Right lobe of liver (tissue), 6 donors: ENCODE measurements at regions not wholly inside any gene's neighbourhood (a gene's known extent, or its start where the extent isn't known, plus 50 kb on each side); places are given as distances from the start of the nearest gene placed in this dataset.

Source experiments
- ATAC-seq, 4 donors: fragments of 200-7000 bp; cut with Tn5 transposase; one replicate each; pipeline ENCODE4 v1.9.1; 2020; ENCODE audit warnings: mild to moderate bottlenecking in 4 of 4, moderate library complexity in 4 of 4
- DNase-seq, 3 donors: peaks; one replicate each; pipeline ENCODE4 v3.0.0-alpha.2; 2020
- H3K27ac ChIP-seq, 3 donors: fragments of 200-600 bp; one replicate each; pipeline ENCODE4 v1.8.0; 2022
- H3K27me3 ChIP-seq, 2 donors: fragments of 200-600 bp; one replicate each; pipeline ENCODE4 v1.8.0; 2022
- H3K36me3 ChIP-seq, 4 donors: fragments of 200-600 bp; sonication (generic) in 1 of 4; one replicate each; pipeline versions ENCODE4 v1.5.1 to v1.8.0; 2017 to 2022; ENCODE audit warnings: control low read depth in 1 of 4
- H3K4me1 ChIP-seq, 4 donors: fragments of 200-600 bp; sonication (generic) in 1 of 4; one replicate each; pipeline versions ENCODE4 v1.5.1 to v1.8.0; 2017 to 2022; ENCODE audit warnings: control low read depth in 1 of 4
- H3K4me3 ChIP-seq, 3 donors: fragments of 200-600 bp; one replicate each; pipeline ENCODE4 v1.8.0; 2022
- H3K9me3 ChIP-seq, 4 donors: fragments of 200-600 bp; sonication (generic) in 1 of 4; one replicate each; pipeline versions ENCODE4 v1.5.1 to v1.8.0; 2017 to 2022; ENCODE audit warnings: control low read depth in 1 of 4
- POLR2A ChIP-seq: fragments of 450-650 bp; IDR thresholded peaks from one replicate; pipeline ENCODE4 v1.6.1; 2017; ENCODE audit warnings: antibody characterized with exemption, mild to moderate bottlenecking
- WGBS: methylation state at CpG from one replicate; pipeline ENCODE4 v1.1.6; 2018; ENCODE audit warnings: low coverage, low lambda C conversion rate; ENCODE audit not compliant: insufficient coverage; ENCODE audit errors: missing lambda C conversion rate; 5-methylcytosine and 5-hydroxymethylcytosine counted together
- intact Hi-C, 2 donors: fragments of 100-400 bp; cut with DNase I; formaldehyde crosslinking; loops; one replicate each; pipeline versions ENCODE4 v1.11.2 to v1.14.1; 2022
- TF ChIP-seq, protein P1 (sequence below), 4 donors: fragments of 200-600 bp in 3 of 4; fragments of 450-650 bp in 1 of 4; IDR thresholded peaks; one replicate each; pipeline versions ENCODE4 v1.5.1 to v1.8.0; 2016 to 2022; ENCODE audit warnings: antibody characterized with exemption in 4 of 4, mild to moderate bottlenecking in 2 of 4
- donor health status: DM: no; HTN: yes; CAD: no.
- donor health status: DM: no; HTN: no; CAD: no.
- donor health status: DM: no; HTN: no; CAD: no.
- donor health status: DM: no; HTN: yes; CAD: no.
- donor health status: DM: no; HTN: yes; CAD: no.

DNA sequence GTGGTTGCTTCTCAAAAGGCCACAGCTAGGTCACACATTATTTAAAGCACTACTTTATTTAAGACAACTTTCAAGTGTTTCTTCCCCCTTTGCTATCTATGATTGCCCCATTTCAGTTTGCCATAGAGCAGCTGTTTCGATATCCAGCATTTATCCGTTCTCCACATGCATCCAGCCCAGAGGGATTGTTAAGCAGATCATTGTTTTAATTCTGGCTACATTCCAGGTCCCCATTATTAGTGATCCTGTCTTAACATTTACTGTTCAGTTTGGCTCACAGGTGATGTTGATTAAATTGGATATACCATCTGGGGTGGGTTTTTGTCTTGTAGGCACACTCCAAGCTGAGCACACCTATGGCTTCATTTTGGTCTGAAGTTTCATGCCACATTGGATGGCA is 638.7 kb downstream of the ZEB2 start:
- H3K9me3 ChIP-seq = no peaks in the 10 kb centered on the region
- H3K27me3 ChIP-seq = no peaks in the 10 kb centered on the region
- no peaks in the 10 kb centered on the region for H3K4me1 ChIP-seq
- WGBS = 50% methylated on average over 2 of the region's 2 CpGs
- H3K36me3 ChIP-seq = no peaks in the 10 kb centered on the region
- no peak overlapping the region for H3K4me3 ChIP-seq
- intact Hi-C loops = no loop called here
- no peak overlapping the region for H3K27ac ChIP-seq
- no peak for DNase-seq
- ATAC-seq = no peak
- no peak for TF ChIP-seq POLR2A
- TF ChIP-seq, protein P1, sequence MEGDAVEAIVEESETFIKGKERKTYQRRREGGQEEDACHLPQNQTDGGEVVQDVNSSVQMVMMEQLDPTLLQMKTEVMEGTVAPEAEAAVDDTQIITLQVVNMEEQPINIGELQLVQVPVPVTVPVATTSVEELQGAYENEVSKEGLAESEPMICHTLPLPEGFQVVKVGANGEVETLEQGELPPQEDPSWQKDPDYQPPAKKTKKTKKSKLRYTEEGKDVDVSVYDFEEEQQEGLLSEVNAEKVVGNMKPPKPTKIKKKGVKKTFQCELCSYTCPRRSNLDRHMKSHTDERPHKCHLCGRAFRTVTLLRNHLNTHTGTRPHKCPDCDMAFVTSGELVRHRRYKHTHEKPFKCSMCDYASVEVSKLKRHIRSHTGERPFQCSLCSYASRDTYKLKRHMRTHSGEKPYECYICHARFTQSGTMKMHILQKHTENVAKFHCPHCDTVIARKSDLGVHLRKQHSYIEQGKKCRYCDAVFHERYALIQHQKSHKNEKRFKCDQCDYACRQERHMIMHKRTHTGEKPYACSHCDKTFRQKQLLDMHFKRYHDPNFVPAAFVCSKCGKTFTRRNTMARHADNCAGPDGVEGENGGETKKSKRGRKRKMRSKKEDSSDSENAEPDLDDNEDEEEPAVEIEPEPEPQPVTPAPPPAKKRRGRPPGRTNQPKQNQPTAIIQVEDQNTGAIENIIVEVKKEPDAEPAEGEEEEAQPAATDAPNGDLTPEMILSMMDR (IDR thresholded peaks at IDR 0.05) = no peak

DNA sequence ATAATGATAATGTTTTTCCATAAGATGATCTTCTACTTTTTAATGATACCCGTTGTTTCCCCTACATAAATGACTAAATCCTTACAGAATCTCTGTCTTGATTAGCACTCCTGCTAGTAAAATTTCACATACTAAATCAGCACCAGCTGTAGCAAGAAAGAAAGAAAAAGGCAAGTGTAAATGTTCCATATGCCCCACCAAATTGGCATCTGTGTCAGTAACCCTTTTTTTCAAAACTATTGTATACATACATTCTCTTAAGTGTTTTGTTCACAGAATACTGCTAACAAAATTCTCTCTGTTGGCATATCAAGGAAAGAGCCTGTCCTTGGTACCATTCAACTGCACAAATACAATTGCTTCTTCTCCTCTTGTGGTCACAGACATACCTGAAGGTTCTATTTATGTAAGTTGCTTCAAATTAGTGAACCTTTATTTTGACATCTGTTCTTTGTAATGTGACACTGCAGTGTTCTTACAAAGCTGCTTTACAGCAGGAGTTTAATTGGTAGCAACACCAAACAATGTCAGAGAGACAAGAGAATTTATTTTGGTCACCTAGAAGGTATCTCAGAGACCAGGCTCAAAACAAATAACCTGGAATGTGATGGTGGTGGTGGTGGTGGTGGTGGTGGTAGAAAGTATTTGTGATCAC is 641.9 kb downstream of the ZEB2 start:
- intact Hi-C loops = no loop called here
- TF ChIP-seq, protein P1 (IDR thresholded peaks at IDR 0.05) = no peak
- no peak for TF ChIP-seq POLR2A
- Histone ChIP-seq H3K27ac (no peak overlapping the region), H3K4me1 (no peaks in the 10 kb centered on the region), H3K9me3 (no peaks in the 10 kb centered on the region), H3K4me3 (no peak overlapping the region), H3K27me3 (no peaks in the 10 kb centered on the region), H3K36me3 (no peaks in the 10 kb centered on the region)
- DNase-seq (no peak), ATAC-seq (no peak)
- 45% methylated on average over 1 of the region's 1 CpG for WGBS

DNA sequence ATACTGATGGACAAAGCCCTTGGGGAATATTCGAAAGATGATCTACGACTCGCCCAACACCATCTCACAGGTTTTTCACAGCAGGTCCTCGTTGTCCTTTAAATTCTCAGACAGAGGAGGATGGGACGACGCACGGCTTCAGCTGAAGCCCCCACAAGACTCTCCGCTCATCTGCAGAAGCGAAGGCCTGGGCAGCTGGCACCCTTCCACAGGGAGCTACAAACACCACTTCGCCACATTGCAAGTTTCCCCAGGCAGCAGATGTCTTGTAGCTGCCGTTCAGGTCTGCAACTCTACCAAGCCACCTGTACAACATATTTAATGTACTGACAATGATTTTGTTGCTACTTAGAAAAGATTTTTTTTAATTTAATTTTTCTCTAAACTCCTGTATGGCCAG is 642.9 kb downstream of the ZEB2 start:
- 40% methylated on average over 5 of the region's 11 CpGs for WGBS
- Histone ChIP-seq H3K4me1 (no peaks in the 10 kb centered on the region), H3K36me3 (no peaks in the 10 kb centered on the region), H3K4me3 (no peak overlapping the region), H3K9me3 (no peaks in the 10 kb centered on the region), H3K27ac (no peak overlapping the region), H3K27me3 (peaks cover 0 to under 1% of the 10 kb centered on the region in 2 donors)
- intact Hi-C loops = no loop called here
- TF ChIP-seq, protein P1 (IDR thresholded peaks at IDR 0.05) = no peak
- no peak for TF ChIP-seq POLR2A
- DNase-seq (no peak), ATAC-seq (no peak)

DNA sequence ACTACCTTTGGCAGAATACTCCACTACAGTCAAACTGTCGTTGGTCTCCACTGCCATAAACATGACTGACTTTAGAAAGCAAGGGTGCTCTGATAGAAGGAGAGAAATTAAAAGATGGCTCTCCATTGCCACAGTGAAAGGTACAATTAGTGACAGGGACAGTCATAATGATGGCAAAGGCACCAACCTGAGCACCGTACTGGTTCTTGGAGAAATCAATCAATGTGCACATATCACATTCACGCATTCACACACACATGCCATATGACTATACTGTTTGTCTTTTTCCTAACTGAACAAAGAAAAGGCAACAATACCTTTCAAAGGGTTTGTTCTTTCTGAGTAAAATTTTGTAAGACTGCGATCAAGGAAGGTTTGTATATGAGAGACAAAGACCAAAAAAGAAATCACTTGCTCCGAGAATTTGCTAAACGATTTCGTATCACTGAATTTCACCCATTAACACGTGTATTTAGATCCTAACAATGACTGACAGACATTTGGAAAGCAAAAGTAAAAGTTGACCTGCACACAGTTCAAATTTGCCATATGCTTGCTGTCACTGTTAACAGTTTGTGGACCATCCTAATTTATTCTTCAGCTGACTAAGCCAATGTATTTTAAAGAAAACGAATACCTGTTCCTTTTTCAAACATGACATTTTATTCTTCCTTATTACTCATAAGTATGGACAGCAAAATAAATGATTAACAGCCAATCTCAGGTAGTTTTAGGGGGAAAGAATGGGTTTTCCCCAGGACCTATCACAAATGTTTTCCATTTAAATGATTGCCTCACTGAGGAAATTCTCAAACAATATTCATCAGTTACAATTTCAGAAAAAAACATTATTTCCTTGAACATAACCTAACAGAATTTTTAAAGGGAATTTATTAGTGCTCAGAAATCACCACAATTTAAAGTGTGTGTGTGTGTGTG is 644.4 kb downstream of the ZEB2 start:
- H3K4me3 ChIP-seq = no peak overlapping the region
- H3K9me3 ChIP-seq = no peaks in the 10 kb centered on the region
- TF ChIP-seq, protein P1 (IDR thresholded peaks at IDR 0.05) = no peak
- TF ChIP-seq POLR2A = no peak
- no peaks in the 10 kb centered on the region for H3K4me1 ChIP-seq
- no peak overlapping the region for H3K27ac ChIP-seq
- H3K36me3 ChIP-seq = no peaks in the 10 kb centered on the region
- peaks cover 0 to 4% of the 10 kb centered on the region in 2 donors for H3K27me3 ChIP-seq
- 56% methylated on average over 9 of the region's 9 CpGs for WGBS
- no peak for DNase-seq
- ATAC-seq = no peak
- intact Hi-C loops = no loop called here
